Heart right ventricle (tissue), 16 donors: ENCODE measurements at regions not wholly inside any gene's neighbourhood (a gene's known extent, or its start where the extent isn't known, plus 50 kb on each side); places are given as distances from the start of the nearest gene placed in this dataset.
A peak's percentile ranks its signal among the peaks of the same experiment; 100 is the strongest.

Source experiments
- ATAC-seq, 8 donors: fragments of 200-7000 bp; cut with Tn5 transposase; one replicate each; pipeline ENCODE4 v1.9.1; 2020; ENCODE audit warnings: mild to moderate bottlenecking in 8 of 8, moderate library complexity in 8 of 8, moderate number of reproducible peaks in 1 of 8
- DNase-seq, 2 donors: peaks; one replicate each; pipeline ENCODE4 v3.0.0-alpha.2; 2020
- H3K27ac ChIP-seq, 10 donors: fragments of 200-600 bp; sonication (generic) in 2 of 10; one replicate each; pipeline versions ENCODE4 v1.5.0 to v1.8.0; 2020 to 2022; ENCODE audit warnings: mild to moderate bottlenecking in 3 of 10
- H3K27me3 ChIP-seq, 7 donors: fragments of 200-600 bp; one replicate each; pipeline ENCODE4 v1.8.0; 2021 to 2022; ENCODE audit warnings: mild to moderate bottlenecking in 2 of 7
- H3K36me3 ChIP-seq, 9 donors: fragments of 200-600 bp; sonication (generic) in 1 of 9; one replicate each; pipeline versions ENCODE4 v1.5.0 to v1.8.0; 2020 to 2022; ENCODE audit warnings: mild to moderate bottlenecking in 2 of 9
- H3K4me1 ChIP-seq, 9 donors: fragments of 200-600 bp; sonication (generic) in 1 of 9; one replicate each; pipeline versions ENCODE4 v1.5.0 to v1.8.0; 2020 to 2022; ENCODE audit warnings: mild to moderate bottlenecking in 4 of 9
- H3K4me3 ChIP-seq, 10 donors: fragments of 200-600 bp; sonication (generic) in 2 of 10; one replicate each; pipeline versions ENCODE4 v1.5.0 to v1.8.0; 2020 to 2022; ENCODE audit warnings: mild to moderate bottlenecking in 7 of 10, moderate library complexity in 2 of 10
- H3K9me3 ChIP-seq, 11 donors: fragments of 200-600 bp in 10 of 11; sonication (generic) in 2 of 11; one replicate each; pipeline versions ENCODE4 v1.5.0 to v1.8.0; 2013 to 2022; ENCODE audit warnings: mild to moderate bottlenecking in 2 of 11, control low read depth in 1 of 11, moderate library complexity in 1 of 11
- CTCF ChIP-seq, 9 donors: fragments of 200-600 bp; sonication (generic) in 2 of 9; IDR thresholded peaks; one replicate each; pipeline versions ENCODE4 v1.5.0 to v1.8.0; 2021 to 2022; ENCODE audit warnings: antibody characterized with exemption in 9 of 9, mild to moderate bottlenecking in 5 of 9, moderate library complexity in 1 of 9
- WGBS, 2 donors: extraction: QIAGEN DNeasy Blood & Tissue Kit; methylation state at CpG; one replicate each; pipeline ENCODE4 v1.1.7; 2013; ENCODE audit warnings: inconsistent platforms in 1 of 2; 5-methylcytosine and 5-hydroxymethylcytosine counted together
- intact Hi-C, 10 donors: fragments of 100-400 bp; cut with DNase I; formaldehyde crosslinking; loops; one replicate each; pipeline versions ENCODE4 v1.11.1 to v1.14.2; 2022
- donor health status: Arrhythmogenic right ventricular cardiomyopathy.
- donor health status: ischemic (EF 13 %, LVEDD 7.1; RV severe dilation, severe dysfunction).
- donor health status: healthy with polysubstance abuse.
- donor health status: DM: no; HTN: yes; CAD: no.
- donor health status: DM: no; HTN: no; CAD: no.
- donor health status: ischemic (EF 25% LVEDD 6.9; RV normal size, moderate dysfunction).
- donor health status: ischemic (EF 25% LVEDD 5.7; RV mildly dilated, moderate dysfunction).
- donor health status: healthy.
- donor health status: DM: yes; HTN: yes; CAD: no.
- donor health status: Ischemic cardiomyopathy.
- donor health status: ischemic (EF 35%, LVEDD 5.7; RV mildly dilated, moderate dysfunction).
- donor health status: nonischemic (EF 11% LVEDD 7.7; RV severe dilation, severe dysfunction).
- donor health status: DM: yes; HTN: yes; CAD: no.
- donor health status: PGD.
- donor health status: ischemic (EF 29% LVEDD 5.4; RV normal size, mild dysfunction).
- donor health status: nonischemic (EF 23%, LVEDD 6.1; RV moderate dilation, normal function).

GRCh38 chr11:70828593-70829082 lies 423.7 kb downstream of the SHANK2 start:
- Histone ChIP-seq H3K27ac (no peak overlapping the region), H3K9me3 (no peaks in the 10 kb centered on the region), H3K27me3 (peaks cover 0 to 76% (median 61%) of the 10 kb centered on the region in 7 donors), H3K36me3 (no peaks in the 10 kb centered on the region), H3K4me3 (no peak overlapping the region), H3K4me1 (peaks cover 0 to 29% (median 6%) of the 10 kb centered on the region in 9 donors)
- 68% methylated on average over 20 of the region's 20 CpGs for WGBS, 2 donors
- ATAC-seq: peak in 2 of 8 donors; percentile 22 to 23
- DNase-seq: no peak
- intact Hi-C loops: no loop called here
- TF ChIP-seq CTCF (IDR thresholded peaks at IDR 0.05): no peak

GRCh38 chr11:70829134-70829885 lies 423.1 kb downstream of the SHANK2 start:
- Histone ChIP-seq H3K9me3 (no peaks in the 10 kb centered on the region), H3K27me3 (peaks cover 0 to 70% (median 54%) of the 10 kb centered on the region in 7 donors), H3K36me3 (no peaks in the 10 kb centered on the region), H3K27ac (no peak overlapping the region), H3K4me1 (peaks cover 0 to 27% (median 6%) of the 10 kb centered on the region in 9 donors), H3K4me3 (no peak overlapping the region)
- TF ChIP-seq CTCF (IDR thresholded peaks at IDR 0.05): no peak
- intact Hi-C loops: no loop called here
- no peak for DNase-seq
- 87% methylated on average over 18 of the region's 18 CpGs for WGBS, 2 donors
- ATAC-seq: no peak

GRCh38 chr11:70829886-70830272 lies 422.5 kb downstream of the SHANK2 start:
- Histone ChIP-seq H3K4me3 (no peak overlapping the region), H3K27me3 (peaks cover 0 to 64% (median 49%) of the 10 kb centered on the region in 7 donors), H3K4me1 (peaks cover 0 to 22% (median 6%) of the 10 kb centered on the region in 9 donors), H3K9me3 (no peaks in the 10 kb centered on the region), H3K27ac (no peak overlapping the region), H3K36me3 (no peaks in the 10 kb centered on the region)
- TF ChIP-seq CTCF (IDR thresholded peaks at IDR 0.05): no peak
- ATAC-seq (no peak), DNase-seq (no peak)
- intact Hi-C loops: no loop called here
- WGBS, 2 donors: 79 to 83% methylated on average over 9 of the region's 9 CpGs

- no peaks in the 10 kb centered on the region for H3K36me3 ChIP-seq
- H3K4me1 ChIP-seq: no peaks in the 10 kb centered on the region
- H3K27me3 ChIP-seq: peaks cover 0 to 40% (median 26%) of the 10 kb centered on the region in 7 donors
- H3K27ac ChIP-seq: no peak overlapping the region
- no peak overlapping the region for H3K4me3 ChIP-seq
- peaks cover 0 to 13% (median under 1%) of the 10 kb centered on the region in 11 donors for H3K9me3 ChIP-seq
- intact Hi-C loops: no loop called here
- no peak for ATAC-seq
- 85 to 88% methylated on average over 11 of the region's 11 CpGs for WGBS, 2 donors
- no peak for DNase-seq
- TF ChIP-seq CTCF (IDR thresholded peaks at IDR 0.05): no peak
Measured at GRCh38 chr11:70833011-70833410, 419.4 kb downstream of the SHANK2 start.
